SU-DHL-6 (cell line): ENCODE measurements at regions not wholly inside any gene's neighbourhood (a gene's known extent, or its start where the extent isn't known, plus 50 kb on each side); places are given as distances from the start of the nearest gene placed in this dataset.
A peak's percentile ranks its signal among the peaks of the same experiment; 100 is the strongest.

Experiments used
- H2AFZ ChIP-seq: fragments of 200-600 bp; sonication (generic); 2 replicates; pipeline ENCODE4 v1.6.1; 2014; ENCODE audit warnings: low read depth, mild to moderate bottlenecking, moderate library complexity, mixed read lengths, antibody characterized with exemption, low read length; ENCODE audit not compliant: severe bottlenecking
- H3F3A ChIP-seq: fragments of 200-600 bp; shearing (Covaris generic); 2 replicates; pipeline ENCODE4 v1.6.0; 2016; ENCODE audit warnings: antibody characterized with exemption, mild to moderate bottlenecking; ENCODE audit not compliant: insufficient read depth
- H3K27ac ChIP-seq: fragments of 200-600 bp; sonication (generic); 2 replicates; pipeline ENCODE4 v1.5.1; 2016; ENCODE audit warnings: low read depth, mild to moderate bottlenecking, low read length, moderate library complexity, mixed read lengths
- H3K27me3 ChIP-seq: fragments of 200-600 bp; sonication (generic), shearing (Covaris generic); 2 replicates; pipeline ENCODE4 v1.6.0; 2014; ENCODE audit warnings: mild to moderate bottlenecking, low read length
- H3K36me3 ChIP-seq: fragments of 200-600 bp; sonication (generic); 2 replicates; pipeline ENCODE4 v1.6.1; 2014; ENCODE audit warnings: mild to moderate bottlenecking, low read length, mixed read lengths
- H3K4me2 ChIP-seq: fragments of 300-600, 200-600 bp; shearing (Covaris generic), sonication (generic); 2 replicates; pipeline ENCODE4 v1.6.0; 2014; ENCODE audit warnings: low read length, low read depth, mild to moderate bottlenecking; ENCODE audit not compliant: poor library complexity, severe bottlenecking
- H3K4me3 ChIP-seq: fragments of 200-600 bp; sonication (generic); 2 replicates; pipeline ENCODE4 v1.5.1; 2014; ENCODE audit warnings: antibody characterized with exemption, low read length, mild to moderate bottlenecking, mixed read lengths; ENCODE audit not compliant: insufficient read depth, poor library complexity, severe bottlenecking
- H3K79me2 ChIP-seq: fragments of 200-600 bp; sonication (generic); 2 replicates; pipeline ENCODE4 v1.6.1; 2014; ENCODE audit warnings: mild to moderate bottlenecking, low read length, moderate library complexity; ENCODE audit not compliant: insufficient read depth
- H3K9ac ChIP-seq: fragments of 200-600 bp; sonication (generic); 2 replicates; pipeline ENCODE4 v1.7.0; 2014; ENCODE audit warnings: mild to moderate bottlenecking, low read length
- H3K9me2 ChIP-seq: fragments of 200-600 bp; sonication (generic); replicated peaks from 2 replicates; pipeline ENCODE4 v1.6.1; 2014; ENCODE audit warnings: low read length; ENCODE audit not compliant: insufficient read depth
- H3K9me3 ChIP-seq: fragments of 200-600 bp; sonication (generic); 2 replicates; pipeline ENCODE4 v1.6.1; 2014; ENCODE audit warnings: low read length, mixed read lengths; ENCODE audit not compliant: insufficient read depth
- H4K20me1 ChIP-seq: fragments of 200-600 bp; sonication (generic); 2 replicates; pipeline ENCODE4 v1.6.1; 2014; ENCODE audit warnings: low read depth, mild to moderate bottlenecking, antibody characterized with exemption, low read length, moderate library complexity, mixed read lengths
- CTCF ChIP-seq: fragments of 200-600 bp; sonication (generic); IDR thresholded peaks from one replicate; pipeline ENCODE4 v1.5.1; 2017; ENCODE audit warnings: antibody characterized with exemption, mild to moderate bottlenecking, low read length, moderate library complexity; ENCODE audit not compliant: insufficient read depth, poor library complexity, severe bottlenecking
- EZH2phosphoT487 ChIP-seq: fragments of 200-600 bp; sonication (generic), shearing (Covaris generic); conservative IDR thresholded peaks from 2 replicates; pipeline ENCODE4 v1.6.1; 2018; ENCODE audit warnings: mild to moderate bottlenecking, antibody characterized with exemption, low read length, moderate library complexity, mixed read lengths

- Histone ChIP-seq H4K20me1 (peaks cover 59% of the 10 kb centered on the region), H3K27ac (no peak overlapping the region), H3F3A (peaks cover 4% of the 10 kb centered on the region; the same call in 1 of the 2 replicates)
Measured at GRCh38 chr9:110077925-110078324, 130.0 kb downstream of the C9orf152 start.

GRCh38 chr9:110078604-110079003 lies 129.4 kb downstream of the C9orf152 start:
- H3K27me3 ChIP-seq, result no peaks in the 10 kb centered on the region

More at GRCh38 chr9:110077925-110078324, 130.0 kb downstream of the C9orf152 start:
- Histone ChIP-seq H3K79me2 (peaks cover 100% of the 10 kb centered on the region), H3K4me2 (no peak overlapping the region), H3K27me3 (no peaks in the 10 kb centered on the region), H3K9ac (no peak overlapping the region), H3K9me3 (no peaks in the 10 kb centered on the region), H3K4me3 (no peak overlapping the region), H2AFZ (no peak overlapping the region), H3K36me3 (peaks cover 9% of the 10 kb centered on the region; the same call in 1 of the 2 replicates), H3K9me2 (no peaks in the 10 kb centered on the region)
- TF ChIP-seq EZH2phosphoT487, result no peak
- TF ChIP-seq CTCF, result no peak

DNA sequence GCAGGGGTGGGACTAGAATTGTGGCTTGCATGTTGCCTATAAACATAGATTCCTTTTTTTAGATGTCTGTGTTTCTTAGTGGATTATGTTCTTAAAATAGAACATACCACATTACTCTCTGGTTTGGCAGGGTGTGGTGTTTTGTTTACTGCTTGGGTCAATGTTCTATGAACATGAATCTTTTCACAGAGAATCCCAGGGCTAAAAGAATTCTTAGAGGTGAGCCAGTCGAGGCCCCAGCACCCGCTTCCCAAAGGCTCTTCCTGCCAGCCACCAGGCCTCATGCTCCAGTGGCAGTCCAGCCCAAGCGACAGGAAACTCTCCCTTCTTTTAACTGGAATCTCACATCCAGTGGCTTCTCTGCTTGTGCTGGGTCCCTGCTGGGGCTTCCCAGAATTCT lies 126.6 kb downstream of the C9orf152 start:
- H3K9ac ChIP-seq, result no peak overlapping the region
- H3F3A ChIP-seq, result 0 out of 2 replicates have a peak, but pooled peaks cover 2% of the 10 kb centered on the region
- H3K4me3 ChIP-seq, result no peak overlapping the region
- peaks cover 10% of the 10 kb centered on the region; the same call in 1 of the 2 replicates for H3K36me3 ChIP-seq
- no peak overlapping the region for H2AFZ ChIP-seq
- no peak overlapping the region for H3K4me2 ChIP-seq
- no peaks in the 10 kb centered on the region for H3K9me3 ChIP-seq
- no peaks in the 10 kb centered on the region for H3K9me2 ChIP-seq
- peaks cover 100% of the 10 kb centered on the region for H3K79me2 ChIP-seq
- no peaks in the 10 kb centered on the region for H3K27me3 ChIP-seq
- H4K20me1 ChIP-seq, result peaks cover 57% of the 10 kb centered on the region
- H3K27ac ChIP-seq, result no peak overlapping the region
- no peak for TF ChIP-seq EZH2phosphoT487
- TF ChIP-seq CTCF, result no peak

More at GRCh38 chr9:110078604-110079003, 129.4 kb downstream of the C9orf152 start:
- Histone ChIP-seq H3K79me2 (peaks cover 100% of the 10 kb centered on the region), H3K4me2 (peak overlapping the region; percentile 13), H3K4me3 (no peak overlapping the region), H3K9me3 (no peaks in the 10 kb centered on the region), H3F3A (peaks cover 2% of the 10 kb centered on the region; the same call in 1 of the 2 replicates), H4K20me1 (peaks cover 57% of the 10 kb centered on the region), H3K9me2 (no peaks in the 10 kb centered on the region), H3K9ac (no peak overlapping the region), H3K36me3 (peaks cover 9% of the 10 kb centered on the region; the same call in 1 of the 2 replicates), H3K27ac (no peak overlapping the region), H2AFZ (no peak overlapping the region)
- TF ChIP-seq EZH2phosphoT487 (no peak), CTCF (no peak)

DNA sequence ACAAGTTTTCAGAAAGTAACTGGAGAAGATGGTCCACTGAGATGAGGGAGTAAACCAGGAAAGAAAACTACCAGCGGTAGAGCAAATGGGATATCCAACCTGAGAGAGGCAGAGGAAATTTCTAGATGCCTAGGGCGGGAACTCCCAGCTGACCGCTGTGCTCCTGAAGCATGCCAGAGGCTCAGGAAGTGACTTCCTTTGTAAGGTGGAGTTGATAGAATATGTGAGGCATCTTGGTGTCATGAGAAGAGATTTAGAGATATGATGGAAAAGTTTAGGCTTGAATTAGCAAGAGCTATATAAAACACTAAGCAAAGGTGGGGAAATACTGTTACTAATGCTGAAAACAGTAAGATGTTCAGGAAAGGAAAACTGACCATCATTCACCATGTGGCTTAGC lies 124.1 kb downstream of the C9orf152 start:
- no peak overlapping the region for H3K9ac ChIP-seq
- H3K36me3 ChIP-seq, result peaks cover 5% of the 10 kb centered on the region
- TF ChIP-seq EZH2phosphoT487 (no peak), CTCF (no peak)
- H3K27ac ChIP-seq, result no peak overlapping the region
- H3K9me3 ChIP-seq, result no peaks in the 10 kb centered on the region
- H3K9me2 ChIP-seq, result no peaks in the 10 kb centered on the region
- H3K4me2 ChIP-seq, result no peak overlapping the region
- H4K20me1 ChIP-seq, result peaks cover 58% of the 10 kb centered on the region
- H3K79me2 ChIP-seq, result peaks cover 100% of the 10 kb centered on the region
- no peak overlapping the region for H3K4me3 ChIP-seq
- no peak overlapping the region for H2AFZ ChIP-seq
- H3K27me3 ChIP-seq, result no peaks in the 10 kb centered on the region
- H3F3A ChIP-seq, result no peaks in the 10 kb centered on the region
